GM12878 (cell line): ENCODE measurements at regions not wholly inside any gene's neighbourhood (a gene's known extent, or its start where the extent isn't known, plus 50 kb on each side); places are given as distances from the start of the nearest gene placed in this dataset.
A peak's percentile ranks its signal among the peaks of the same experiment; 100 is the strongest.

Experiments
- ATAC-seq: fragments of 200-7000 bp; cut with Tn5 transposase; 3 replicates; pipeline ENCODE4 v1.9.1; 2020; ENCODE audit warnings: mild to moderate bottlenecking, moderate library complexity
- BruUV-seq: library from RNA; stranded (reverse); fragments of 400-500 nt; replicated peaks from 2 replicates; lab custom pipeline; 2021; lab: Mats Ljungman, UMichigan
- CTCF ChIA-PET: fragments of 300-600 bp; sonication (Branson Sonifier 250); formaldehyde crosslinking; extraction: SDS; loops from one replicate; lab custom pipeline; 2021; ENCODE audit warnings: inconsistent platforms; lab: Yijun Ruan, JAX
- POLR2A ChIA-PET: fragments of 350-600 bp; formaldehyde crosslinking; extraction: SDS; loops from one replicate; lab custom pipeline; 2021; ENCODE audit warnings: inconsistent platforms; lab: Charles Lee
- RAD21 ChIA-PET: fragments of 300-600 bp; sonication (Branson Sonifier 250); formaldehyde crosslinking; loops from one replicate; lab custom pipeline; 2023; ENCODE audit warnings: antibody characterized with exemption; ENCODE audit not compliant: unreplicated experiment; lab: Charles Lee
- SMC1A ChIA-PET: fragments of 300-600 bp; sonication (Branson Sonifier 250); formaldehyde crosslinking; loops from one replicate; lab custom pipeline; 2023; ENCODE audit not compliant: unreplicated experiment, uncharacterized antibody; lab: Charles Lee
- DNase-seq: peaks from one replicate; pipeline ENCODE4 v3.0.0-alpha.2; 2011; ENCODE audit warnings: low read depth, low spot score
- FAIRE-seq: peaks from 3 replicates; lab custom pipeline; 2011; peaks lifted over from hg19 to GRCh38; lab: Jason Lieb, UNC
- H2AFZ ChIP-seq: 2 replicates; pipeline ENCODE4 v1.6.0; 2011; ENCODE audit warnings: low read depth, low read length, control low read depth; ENCODE audit not compliant: control insufficient read depth
- H3K27ac ChIP-seq: 2 replicates; pipeline ENCODE4 v1.5.1; 2011; ENCODE audit warnings: control low read depth; ENCODE audit not compliant: control insufficient read depth, insufficient read depth
- H3K27me3 ChIP-seq, 2 experiments: replicated peaks in 1 of 2; 2 replicates each; pipeline versions ENCODE4 v1.6.0 to v1.6.1; 2011; ENCODE audit warnings: low read length in 1 of 2; ENCODE audit not compliant: control insufficient read depth in 2 of 2, insufficient read depth in 2 of 2
- H3K36me3 ChIP-seq, 2 experiments: 2 replicates each; pipeline ENCODE4 v1.5.1; 2011; ENCODE audit warnings: low read length in 1 of 2; ENCODE audit not compliant: control insufficient read depth in 2 of 2, insufficient read depth in 2 of 2
- H3K4me1 ChIP-seq: 2 replicates; pipeline ENCODE4 v1.6.1; 2011; ENCODE audit warnings: mild to moderate bottlenecking, low read length, moderate library complexity, mixed read lengths; ENCODE audit not compliant: control insufficient read depth, insufficient read depth
- H3K4me2 ChIP-seq: 2 replicates; pipeline ENCODE4 v1.6.0; 2011; ENCODE audit warnings: control low read depth; ENCODE audit not compliant: control insufficient read depth, insufficient read depth
- H3K4me3 ChIP-seq: fragments of 200-600 bp; sonication (generic); 2 replicates; pipeline ENCODE4 v1.5.1; 2016
- H3K79me2 ChIP-seq: 2 replicates; pipeline ENCODE4 v1.6.0; 2011; ENCODE audit warnings: low read length; ENCODE audit not compliant: control insufficient read depth, insufficient read depth
- H3K9ac ChIP-seq: 2 replicates; pipeline ENCODE4 v1.8.0; 2011; ENCODE audit warnings: low read length, control low read depth, mixed read lengths; ENCODE audit not compliant: control insufficient read depth, insufficient read depth
- H3K9me3 ChIP-seq: replicated peaks from 3 replicates; pipeline ENCODE4 v1.5.1; 2011; ENCODE audit warnings: mild to moderate bottlenecking, low read length; ENCODE audit not compliant: control insufficient read depth, insufficient read depth
- H4K20me1 ChIP-seq: 2 replicates; pipeline ENCODE4 v1.6.0; 2011; ENCODE audit not compliant: control insufficient read depth, insufficient read depth
- BACH1 ChIP-seq: fragments of 450-650 bp; IDR thresholded peaks from 2 replicates; pipeline ENCODE4 v1.6.1; 2017; ENCODE audit warnings: mild to moderate bottlenecking, borderline replicate concordance
- CHD1 ChIP-seq: IDR thresholded peaks from 2 replicates; pipeline ENCODE4 v1.6.1; 2012; ENCODE audit warnings: low read depth, low read length, improper control_type of control experiment
- ESRRA ChIP-seq: IDR thresholded peaks from 2 replicates; pipeline ENCODE4 v1.6.1; 2012; ENCODE audit warnings: mild to moderate bottlenecking, low read length, improper control_type of control experiment
- FOXM1 ChIP-seq: IDR thresholded peaks from 2 replicates; pipeline ENCODE4 v1.6.1; 2012; ENCODE audit warnings: low read depth, mild to moderate bottlenecking, inconsistent platforms, low read length, moderate library complexity
- GATAD2B ChIP-seq: fragments of 450-650 bp; conservative IDR thresholded peaks from 2 replicates; pipeline ENCODE4 v1.6.1; 2017; ENCODE audit warnings: low read depth, mild to moderate bottlenecking, moderate library complexity
- IKZF1 ChIP-seq: fragments of 450-650 bp; conservative IDR thresholded peaks from 2 replicates; pipeline ENCODE4 v1.6.1; 2017; ENCODE audit warnings: antibody characterized with exemption, mild to moderate bottlenecking
- MTA2 ChIP-seq: fragments of 450-650 bp; IDR thresholded peaks from 2 replicates; pipeline ENCODE4 v1.6.1; 2016; ENCODE audit warnings: low read depth, mild to moderate bottlenecking, moderate library complexity
- NR2C1 ChIP-seq: fragments of 450-650 bp; IDR thresholded peaks from 2 replicates; pipeline ENCODE4 v1.6.1; 2017; ENCODE audit warnings: antibody characterized with exemption, mild to moderate bottlenecking, moderate library complexity
- POLR2AphosphoS5 ChIP-seq: IDR thresholded peaks from 2 replicates; pipeline ENCODE4 v1.6.1; 2011; ENCODE audit warnings: mild to moderate bottlenecking, low read length, inconsistent platforms
- SMC3 ChIP-seq: IDR thresholded peaks from 2 replicates; pipeline ENCODE4 v1.6.1; 2011; ENCODE audit warnings: low read length, improper control_type of control experiment, borderline replicate concordance
- ZNF24 ChIP-seq: fragments of 450-650 bp; IDR thresholded peaks from 2 replicates; pipeline ENCODE4 v1.6.1; 2017; ENCODE audit warnings: antibody characterized with exemption, mild to moderate bottlenecking
- ZNF622 ChIP-seq: fragments of 450-650 bp; IDR thresholded peaks from 2 replicates; pipeline ENCODE4 v1.6.1; 2017; ENCODE audit warnings: mild to moderate bottlenecking, inconsistent platforms
- in situ Hi-C: fragments of 300-500 bp; cut with MboI; formaldehyde crosslinking; loops from 9 replicates; pipeline ENCODE4 v1.14.3; 2018; ENCODE audit warnings: mixed read lengths
- intact Hi-C: fragments of 100-400 bp; cut with micrococcal nuclease; formaldehyde crosslinking; loops from one replicate; pipeline ENCODE4 v1.14.2; 2022; ENCODE audit not compliant: unreplicated experiment
- TF ChIP-seq, protein P1 (sequence below): IDR thresholded peaks from 2 replicates; pipeline ENCODE4 v1.6.1; 2011; ENCODE audit warnings: borderline replicate concordance, low read depth, mild to moderate bottlenecking, moderate library complexity, mixed read lengths, low read length; ENCODE audit not compliant: insufficient read depth; ENCODE audit errors: extremely low read length
- TF ChIP-seq, protein P2 (sequence below): IDR thresholded peaks from 2 replicates; pipeline ENCODE4 v1.6.1; 2012; ENCODE audit warnings: low read depth, low read length, improper control_type of control experiment
- TF ChIP-seq, protein P3 (sequence below): fragments of 450-650 bp; IDR thresholded peaks from 2 replicates; pipeline ENCODE4 v1.6.1; 2017; ENCODE audit warnings: mild to moderate bottlenecking, moderate library complexity

DNA sequence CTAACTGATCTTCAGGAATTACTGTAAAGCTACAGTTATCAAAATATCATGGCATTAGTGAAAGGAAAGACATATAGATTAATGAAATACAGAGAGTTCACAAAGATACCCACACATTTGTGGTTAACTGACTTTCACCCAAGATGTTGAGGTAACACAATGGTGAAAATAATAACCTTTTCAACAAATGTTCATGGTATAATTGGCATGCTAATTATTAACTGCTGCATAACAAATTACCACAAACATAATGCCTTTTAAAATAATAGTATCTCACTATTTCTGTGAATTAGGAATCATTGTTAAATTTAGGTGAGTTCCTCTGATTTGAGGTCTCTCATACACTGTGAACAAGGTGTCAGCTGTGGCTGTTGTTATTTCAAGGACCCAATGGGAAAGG lies 1493.1 kb upstream of the ACVR2A start:
- no peak overlapping the region for H3K9ac ChIP-seq
- CTCF ChIA-PET = interaction anchor here (0.8 kb wide), 1 partner anchor 9 kb away, joined by 3 read pairs; no protein-coding TSS in a partner anchor
- no peak for TF ChIP-seq CHD1
- TF ChIP-seq GATAD2B = no peak
- TF ChIP-seq, protein P1, sequence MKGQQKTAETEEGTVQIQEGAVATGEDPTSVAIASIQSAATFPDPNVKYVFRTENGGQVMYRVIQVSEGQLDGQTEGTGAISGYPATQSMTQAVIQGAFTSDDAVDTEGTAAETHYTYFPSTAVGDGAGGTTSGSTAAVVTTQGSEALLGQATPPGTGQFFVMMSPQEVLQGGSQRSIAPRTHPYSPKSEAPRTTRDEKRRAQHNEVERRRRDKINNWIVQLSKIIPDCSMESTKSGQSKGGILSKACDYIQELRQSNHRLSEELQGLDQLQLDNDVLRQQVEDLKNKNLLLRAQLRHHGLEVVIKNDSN = no peak
- TF ChIP-seq IKZF1 = 0 out of 2 replicates have a peak, but pooled peaks have one; percentile 39
- no peak for TF ChIP-seq BACH1
- TF ChIP-seq POLR2AphosphoS5 = no peak
- no peak for TF ChIP-seq SMC3
- TF ChIP-seq NR2C1 = no peak
- TF ChIP-seq MTA2 = peak; percentile 94
- TF ChIP-seq, protein P2, sequence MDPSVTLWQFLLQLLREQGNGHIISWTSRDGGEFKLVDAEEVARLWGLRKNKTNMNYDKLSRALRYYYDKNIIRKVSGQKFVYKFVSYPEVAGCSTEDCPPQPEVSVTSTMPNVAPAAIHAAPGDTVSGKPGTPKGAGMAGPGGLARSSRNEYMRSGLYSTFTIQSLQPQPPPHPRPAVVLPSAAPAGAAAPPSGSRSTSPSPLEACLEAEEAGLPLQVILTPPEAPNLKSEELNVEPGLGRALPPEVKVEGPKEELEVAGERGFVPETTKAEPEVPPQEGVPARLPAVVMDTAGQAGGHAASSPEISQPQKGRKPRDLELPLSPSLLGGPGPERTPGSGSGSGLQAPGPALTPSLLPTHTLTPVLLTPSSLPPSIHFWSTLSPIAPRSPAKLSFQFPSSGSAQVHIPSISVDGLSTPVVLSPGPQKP = no peak
- no peak for TF ChIP-seq ZNF622
- TF ChIP-seq ESRRA = no peak
- TF ChIP-seq ZNF24 = no peak
- TF ChIP-seq, protein P3, sequence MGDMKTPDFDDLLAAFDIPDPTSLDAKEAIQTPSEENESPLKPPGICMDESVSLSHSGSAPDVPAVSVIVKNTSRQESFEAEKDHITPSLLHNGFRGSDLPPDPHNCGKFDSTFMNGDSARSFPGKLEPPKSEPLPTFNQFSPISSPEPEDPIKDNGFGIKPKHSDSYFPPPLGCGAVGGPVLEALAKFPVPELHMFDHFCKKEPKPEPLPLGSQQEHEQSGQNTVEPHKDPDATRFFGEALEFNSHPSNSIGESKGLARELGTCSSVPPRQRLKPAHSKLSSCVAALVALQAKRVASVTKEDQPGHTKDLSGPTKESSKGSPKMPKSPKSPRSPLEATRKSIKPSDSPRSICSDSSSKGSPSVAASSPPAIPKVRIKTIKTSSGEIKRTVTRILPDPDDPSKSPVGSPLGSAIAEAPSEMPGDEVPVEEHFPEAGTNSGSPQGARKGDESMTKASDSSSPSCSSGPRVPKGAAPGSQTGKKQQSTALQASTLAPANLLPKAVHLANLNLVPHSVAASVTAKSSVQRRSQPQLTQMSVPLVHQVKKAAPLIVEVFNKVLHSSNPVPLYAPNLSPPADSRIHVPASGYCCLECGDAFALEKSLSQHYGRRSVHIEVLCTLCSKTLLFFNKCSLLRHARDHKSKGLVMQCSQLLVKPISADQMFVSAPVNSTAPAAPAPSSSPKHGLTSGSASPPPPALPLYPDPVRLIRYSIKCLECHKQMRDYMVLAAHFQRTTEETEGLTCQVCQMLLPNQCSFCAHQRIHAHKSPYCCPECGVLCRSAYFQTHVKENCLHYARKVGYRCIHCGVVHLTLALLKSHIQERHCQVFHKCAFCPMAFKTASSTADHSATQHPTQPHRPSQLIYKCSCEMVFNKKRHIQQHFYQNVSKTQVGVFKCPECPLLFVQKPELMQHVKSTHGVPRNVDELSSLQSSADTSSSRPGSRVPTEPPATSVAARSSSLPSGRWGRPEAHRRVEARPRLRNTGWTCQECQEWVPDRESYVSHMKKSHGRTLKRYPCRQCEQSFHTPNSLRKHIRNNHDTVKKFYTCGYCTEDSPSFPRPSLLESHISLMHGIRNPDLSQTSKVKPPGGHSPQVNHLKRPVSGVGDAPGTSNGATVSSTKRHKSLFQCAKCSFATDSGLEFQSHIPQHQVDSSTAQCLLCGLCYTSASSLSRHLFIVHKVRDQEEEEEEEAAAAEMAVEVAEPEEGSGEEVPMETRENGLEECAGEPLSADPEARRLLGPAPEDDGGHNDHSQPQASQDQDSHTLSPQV = no peak
- no peak for TF ChIP-seq FOXM1
- TF ChIP-seq, all 136 proteins: peak for 2
- Histone ChIP-seq H2AFZ (no peak overlapping the region), H3K4me3 (no peak overlapping the region), H3K36me3 (no peaks in the 10 kb centered on the region), H3K4me2 (no peak overlapping the region), H3K27me3 (no peaks in the 10 kb centered on the region), H4K20me1 (no peaks in the 10 kb centered on the region), H3K27ac (no peak overlapping the region), H3K9me3 (no peaks in the 10 kb centered on the region), H3K4me1 (no peaks in the 10 kb centered on the region), H3K79me2 (no peaks in the 10 kb centered on the region)
- intact Hi-C loops = no loop called here
- POLR2A ChIA-PET = no interaction called here
- DNase-seq (no peak), ATAC-seq (no peak), FAIRE-seq (no peak)
- in situ Hi-C loops = no loop called here
- RAD21 ChIA-PET = no interaction called here
- no TSS peak for BruUV-seq
- SMC1A ChIA-PET = interaction anchor here (0.7 to 1.1 kb wide), 3 partner anchors 7 to 29 kb away, joined by 3 to 4 read pairs (median 3); no protein-coding TSS in a partner anchor
